HCT116 (cell line): ENCODE measurements at regions not wholly inside any gene's neighbourhood (a gene's known extent, or its start where the extent isn't known, plus 50 kb on each side); places are given as distances from the start of the nearest gene placed in this dataset.

Source experiments
- EZH2 ChIP-seq: fragments of 200-600 bp; sonication (generic); IDR thresholded peaks from 2 replicates; pipeline ENCODE4 v1.6.1; 2017; ENCODE audit warnings: antibody characterized with exemption, mixed run types
- POLR2A ChIP-seq: IDR thresholded peaks from 2 replicates; pipeline ENCODE4 v1.7.0; 2011; ENCODE audit warnings: borderline replicate concordance; ENCODE audit not compliant: insufficient read depth, insufficient read length; ENCODE audit errors: extremely low read depth
- SP1 ChIP-seq: IDR thresholded peaks from 2 replicates; pipeline ENCODE4 v1.6.1; 2012; ENCODE audit warnings: low read depth
- TCF7L2 ChIP-seq: IDR thresholded peaks from 2 replicates; pipeline ENCODE4 v1.7.0; 2011; ENCODE audit warnings: borderline replicate concordance, inconsistent platforms; ENCODE audit not compliant: insufficient read depth, insufficient read length; ENCODE audit errors: extremely low read depth
- TF ChIP-seq, protein P1 (sequence below), 3 experiments: fragments of 200-600 bp in 1 of 3; sonication (generic) in 1 of 3; IDR thresholded peaks in 2 of 3; conservative IDR thresholded peaks in 1 of 3; 2 replicates each; pipeline ENCODE4 v1.5.1; 2012 to 2017; ENCODE audit warnings: low read depth in 2 of 3, low read length in 2 of 3, antibody characterized with exemption in 1 of 3, borderline replicate concordance in 1 of 3, control low read depth in 1 of 3, mild to moderate bottlenecking in 1 of 3, mixed read lengths in 1 of 3, mixed run types in 1 of 3, moderate library complexity in 1 of 3; ENCODE audit not compliant: insufficient read depth in 1 of 3

DNA sequence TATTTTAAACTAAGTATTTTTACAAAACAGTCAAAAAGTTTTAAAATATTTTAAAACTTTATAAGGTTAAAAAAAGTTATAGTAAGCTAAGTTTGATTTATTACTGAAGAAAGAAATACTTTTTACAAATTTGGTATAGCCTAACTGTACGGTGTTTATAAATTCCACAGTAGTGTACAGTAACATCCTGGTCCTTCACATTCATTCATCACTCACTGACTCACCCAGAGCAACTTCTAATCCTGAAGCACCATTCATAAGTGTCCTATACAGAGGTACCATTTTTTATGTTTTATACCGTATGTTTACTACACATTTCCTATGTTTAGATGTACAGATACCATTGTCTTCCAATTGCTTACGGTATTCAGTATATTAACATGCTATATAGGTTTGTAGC is 170.0 kb downstream of the KLHL28 start:
- TF ChIP-seq, protein P1, sequence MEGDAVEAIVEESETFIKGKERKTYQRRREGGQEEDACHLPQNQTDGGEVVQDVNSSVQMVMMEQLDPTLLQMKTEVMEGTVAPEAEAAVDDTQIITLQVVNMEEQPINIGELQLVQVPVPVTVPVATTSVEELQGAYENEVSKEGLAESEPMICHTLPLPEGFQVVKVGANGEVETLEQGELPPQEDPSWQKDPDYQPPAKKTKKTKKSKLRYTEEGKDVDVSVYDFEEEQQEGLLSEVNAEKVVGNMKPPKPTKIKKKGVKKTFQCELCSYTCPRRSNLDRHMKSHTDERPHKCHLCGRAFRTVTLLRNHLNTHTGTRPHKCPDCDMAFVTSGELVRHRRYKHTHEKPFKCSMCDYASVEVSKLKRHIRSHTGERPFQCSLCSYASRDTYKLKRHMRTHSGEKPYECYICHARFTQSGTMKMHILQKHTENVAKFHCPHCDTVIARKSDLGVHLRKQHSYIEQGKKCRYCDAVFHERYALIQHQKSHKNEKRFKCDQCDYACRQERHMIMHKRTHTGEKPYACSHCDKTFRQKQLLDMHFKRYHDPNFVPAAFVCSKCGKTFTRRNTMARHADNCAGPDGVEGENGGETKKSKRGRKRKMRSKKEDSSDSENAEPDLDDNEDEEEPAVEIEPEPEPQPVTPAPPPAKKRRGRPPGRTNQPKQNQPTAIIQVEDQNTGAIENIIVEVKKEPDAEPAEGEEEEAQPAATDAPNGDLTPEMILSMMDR (IDR thresholded peaks at IDR 0.05 in 2 of 3, conservative IDR thresholded peaks at IDR 0.05 in 1 of 3; ENCODE audit: borderline replicate concordance in 1 of 3, insufficient read depth in 1 of 3, low read depth in 2 of 3, low read length in 2 of 3), result no peak
- TF ChIP-seq EZH2, result no peak
- TF ChIP-seq TCF7L2, result no peak
- no peak for TF ChIP-seq SP1
- no peak for TF ChIP-seq POLR2A
